ENCODE measurements at regions not wholly inside any gene's neighbourhood (a gene's known extent, or its start where the extent isn't known, plus 50 kb on each side); places are given as distances from the start of the nearest gene placed in this dataset.

DNA sequence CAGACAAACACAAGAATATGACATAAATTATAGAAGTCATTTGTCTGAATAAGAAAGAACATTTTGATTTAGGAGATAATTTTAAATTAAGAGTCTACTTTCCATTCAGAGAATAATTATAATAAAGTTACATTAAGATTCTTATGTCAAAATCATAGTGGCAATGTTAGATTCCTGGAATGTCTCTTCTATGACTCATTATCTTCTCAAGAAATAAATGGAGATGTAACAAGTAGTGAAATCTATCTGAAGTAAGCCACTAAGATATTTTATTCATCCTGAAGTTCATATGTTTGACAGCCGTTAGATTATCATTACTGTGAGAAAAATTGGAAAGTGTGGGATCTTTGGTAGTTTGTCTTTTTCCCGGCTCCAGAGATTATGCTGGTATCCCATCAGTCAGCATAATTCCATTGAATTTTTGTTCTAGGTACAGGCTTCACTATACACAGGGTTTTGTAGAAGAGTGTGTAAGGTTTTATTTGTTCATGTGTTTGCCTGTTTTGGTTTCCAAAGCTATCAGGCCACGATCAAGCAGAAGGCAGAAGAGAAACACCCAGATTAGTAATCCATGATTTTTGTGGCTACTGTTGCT, 1246.6 kb upstream of the LRRTM1 start (continued):
- TF ChIP-seq, protein P1, sequence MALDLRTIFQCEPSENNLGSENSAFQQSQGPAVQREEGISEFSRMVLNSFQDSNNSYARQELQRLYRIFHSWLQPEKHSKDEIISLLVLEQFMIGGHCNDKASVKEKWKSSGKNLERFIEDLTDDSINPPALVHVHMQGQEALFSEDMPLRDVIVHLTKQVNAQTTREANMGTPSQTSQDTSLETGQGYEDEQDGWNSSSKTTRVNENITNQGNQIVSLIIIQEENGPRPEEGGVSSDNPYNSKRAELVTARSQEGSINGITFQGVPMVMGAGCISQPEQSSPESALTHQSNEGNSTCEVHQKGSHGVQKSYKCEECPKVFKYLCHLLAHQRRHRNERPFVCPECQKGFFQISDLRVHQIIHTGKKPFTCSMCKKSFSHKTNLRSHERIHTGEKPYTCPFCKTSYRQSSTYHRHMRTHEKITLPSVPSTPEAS (tag by site-specific recombination; IDR thresholded peaks at IDR 0.05) = no peak
- TF ChIP-seq ZNF366 (tag by site-specific recombination; conservative IDR thresholded peaks at IDR 0.05) = no peak
- TF ChIP-seq ZNF121 (tag by site-specific recombination; IDR thresholded peaks at IDR 0.05) = no peak
- TF ChIP-seq, protein P2, sequence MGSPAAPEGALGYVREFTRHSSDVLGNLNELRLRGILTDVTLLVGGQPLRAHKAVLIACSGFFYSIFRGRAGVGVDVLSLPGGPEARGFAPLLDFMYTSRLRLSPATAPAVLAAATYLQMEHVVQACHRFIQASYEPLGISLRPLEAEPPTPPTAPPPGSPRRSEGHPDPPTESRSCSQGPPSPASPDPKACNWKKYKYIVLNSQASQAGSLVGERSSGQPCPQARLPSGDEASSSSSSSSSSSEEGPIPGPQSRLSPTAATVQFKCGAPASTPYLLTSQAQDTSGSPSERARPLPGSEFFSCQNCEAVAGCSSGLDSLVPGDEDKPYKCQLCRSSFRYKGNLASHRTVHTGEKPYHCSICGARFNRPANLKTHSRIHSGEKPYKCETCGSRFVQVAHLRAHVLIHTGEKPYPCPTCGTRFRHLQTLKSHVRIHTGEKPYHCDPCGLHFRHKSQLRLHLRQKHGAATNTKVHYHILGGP (tag by site-specific recombination; IDR thresholded peaks at IDR 0.05) = no peak
- no peak for TF ChIP-seq ZNF266 (tag by site-specific recombination; IDR thresholded peaks at IDR 0.05; ENCODE audit: low read depth)
- TF ChIP-seq ZNF549 (tag by site-specific recombination; IDR thresholded peaks at IDR 0.05) = no peak
- no peak for TF ChIP-seq ZNF560 (tag by site-specific recombination; IDR thresholded peaks at IDR 0.05; ENCODE audit: borderline replicate concordance)
- no peak for TF ChIP-seq ZNF610 (tag by site-specific recombination; IDR thresholded peaks at IDR 0.05; ENCODE audit: borderline replicate concordance)
- TF ChIP-seq REPIN1 (tag by site-specific recombination; IDR thresholded peaks at IDR 0.05; ENCODE audit: low read depth) = no peak

DNA sequence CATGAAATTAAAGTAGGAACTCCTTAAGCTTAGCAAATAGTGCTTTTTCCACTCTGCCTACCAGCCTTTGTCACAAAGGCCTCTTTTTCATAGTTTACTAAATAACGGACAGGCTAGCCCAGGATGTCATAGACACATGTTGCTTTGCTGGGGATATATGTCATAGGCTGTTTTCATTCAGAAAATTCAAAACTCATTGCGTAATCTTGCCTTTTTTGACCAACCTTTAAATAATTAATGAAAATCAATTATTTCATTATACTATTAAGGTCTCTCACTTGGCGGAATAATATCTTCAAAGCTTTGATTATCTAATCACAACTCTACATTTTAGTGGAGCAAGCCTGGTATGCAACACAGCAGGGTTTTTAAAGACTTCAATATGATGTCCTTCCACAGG, 1245.7 kb upstream of the LRRTM1 start:
- Histone ChIP-seq H3K27ac (ENCODE audit: extremely low read depth, low read depth, low read length) (no peak overlapping the region), H3K4me3 (ENCODE audit: low read depth, low read length) (no peak overlapping the region), H3K36me3 (ENCODE audit: control insufficient read depth in 2 of 2, insufficient read depth in 1 of 2, low read length in 2 of 2) (no peaks in the 10 kb centered on the region), H3K9me3 (ENCODE audit: control insufficient read depth, insufficient read depth, low read depth, low read length) (no peaks in the 10 kb centered on the region), H3K4me1 (ENCODE audit: control insufficient read depth, insufficient read depth, low read length) (no peaks in the 10 kb centered on the region)
- POLR2A ChIA-PET = no interaction called here
- CTCF ChIA-PET = interaction anchor here (0.7 kb wide), 1 partner anchor 299 kb away, joined by 3 read pairs; no protein-coding TSS in a partner anchor
- TF ChIP-seq, protein P3, sequence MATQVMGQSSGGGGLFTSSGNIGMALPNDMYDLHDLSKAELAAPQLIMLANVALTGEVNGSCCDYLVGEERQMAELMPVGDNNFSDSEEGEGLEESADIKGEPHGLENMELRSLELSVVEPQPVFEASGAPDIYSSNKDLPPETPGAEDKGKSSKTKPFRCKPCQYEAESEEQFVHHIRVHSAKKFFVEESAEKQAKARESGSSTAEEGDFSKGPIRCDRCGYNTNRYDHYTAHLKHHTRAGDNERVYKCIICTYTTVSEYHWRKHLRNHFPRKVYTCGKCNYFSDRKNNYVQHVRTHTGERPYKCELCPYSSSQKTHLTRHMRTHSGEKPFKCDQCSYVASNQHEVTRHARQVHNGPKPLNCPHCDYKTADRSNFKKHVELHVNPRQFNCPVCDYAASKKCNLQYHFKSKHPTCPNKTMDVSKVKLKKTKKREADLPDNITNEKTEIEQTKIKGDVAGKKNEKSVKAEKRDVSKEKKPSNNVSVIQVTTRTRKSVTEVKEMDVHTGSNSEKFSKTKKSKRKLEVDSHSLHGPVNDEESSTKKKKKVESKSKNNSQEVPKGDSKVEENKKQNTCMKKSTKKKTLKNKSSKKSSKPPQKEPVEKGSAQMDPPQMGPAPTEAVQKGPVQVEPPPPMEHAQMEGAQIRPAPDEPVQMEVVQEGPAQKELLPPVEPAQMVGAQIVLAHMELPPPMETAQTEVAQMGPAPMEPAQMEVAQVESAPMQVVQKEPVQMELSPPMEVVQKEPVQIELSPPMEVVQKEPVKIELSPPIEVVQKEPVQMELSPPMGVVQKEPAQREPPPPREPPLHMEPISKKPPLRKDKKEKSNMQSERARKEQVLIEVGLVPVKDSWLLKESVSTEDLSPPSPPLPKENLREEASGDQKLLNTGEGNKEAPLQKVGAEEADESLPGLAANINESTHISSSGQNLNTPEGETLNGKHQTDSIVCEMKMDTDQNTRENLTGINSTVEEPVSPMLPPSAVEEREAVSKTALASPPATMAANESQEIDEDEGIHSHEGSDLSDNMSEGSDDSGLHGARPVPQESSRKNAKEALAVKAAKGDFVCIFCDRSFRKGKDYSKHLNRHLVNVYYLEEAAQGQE (tag by site-specific recombination; IDR thresholded peaks at IDR 0.05) = no peak
- TF ChIP-seq ZNF664 (tag by site-specific recombination; IDR thresholded peaks at IDR 0.05) = no peak
- no peak for TF ChIP-seq ZNF239 (tag by site-specific recombination; IDR thresholded peaks at IDR 0.05)
- TF ChIP-seq ZNF621 (tag by site-specific recombination; IDR thresholded peaks at IDR 0.05) = no peak
- no peak for TF ChIP-seq ZNF37A (tag by site-specific recombination; IDR thresholded peaks at IDR 0.05)
- TF ChIP-seq, protein P4, sequence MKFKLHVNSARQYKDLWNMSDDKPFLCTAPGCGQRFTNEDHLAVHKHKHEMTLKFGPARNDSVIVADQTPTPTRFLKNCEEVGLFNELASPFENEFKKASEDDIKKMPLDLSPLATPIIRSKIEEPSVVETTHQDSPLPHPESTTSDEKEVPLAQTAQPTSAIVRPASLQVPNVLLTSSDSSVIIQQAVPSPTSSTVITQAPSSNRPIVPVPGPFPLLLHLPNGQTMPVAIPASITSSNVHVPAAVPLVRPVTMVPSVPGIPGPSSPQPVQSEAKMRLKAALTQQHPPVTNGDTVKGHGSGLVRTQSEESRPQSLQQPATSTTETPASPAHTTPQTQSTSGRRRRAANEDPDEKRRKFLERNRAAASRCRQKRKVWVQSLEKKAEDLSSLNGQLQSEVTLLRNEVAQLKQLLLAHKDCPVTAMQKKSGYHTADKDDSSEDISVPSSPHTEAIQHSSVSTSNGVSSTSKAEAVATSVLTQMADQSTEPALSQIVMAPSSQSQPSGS (tag by site-specific recombination; IDR thresholded peaks at IDR 0.05; ENCODE audit: low read depth) = no peak
- TF ChIP-seq BCL11A (tag by site-specific recombination; IDR thresholded peaks at IDR 0.05; ENCODE audit: low read depth) = no peak
- no peak for TF ChIP-seq ZEB2 (tag by site-specific recombination; IDR thresholded peaks at IDR 0.05)
- no peak for TF ChIP-seq KLF7 (tag by site-specific recombination; IDR thresholded peaks at IDR 0.05; ENCODE audit: borderline replicate concordance)
- no peak for TF ChIP-seq ZNF701 (tag by site-specific recombination; IDR thresholded peaks at IDR 0.05)
- no peak for TF ChIP-seq ZNF416 (tag by site-specific recombination; IDR thresholded peaks at IDR 0.05)
- TF ChIP-seq, protein P5, sequence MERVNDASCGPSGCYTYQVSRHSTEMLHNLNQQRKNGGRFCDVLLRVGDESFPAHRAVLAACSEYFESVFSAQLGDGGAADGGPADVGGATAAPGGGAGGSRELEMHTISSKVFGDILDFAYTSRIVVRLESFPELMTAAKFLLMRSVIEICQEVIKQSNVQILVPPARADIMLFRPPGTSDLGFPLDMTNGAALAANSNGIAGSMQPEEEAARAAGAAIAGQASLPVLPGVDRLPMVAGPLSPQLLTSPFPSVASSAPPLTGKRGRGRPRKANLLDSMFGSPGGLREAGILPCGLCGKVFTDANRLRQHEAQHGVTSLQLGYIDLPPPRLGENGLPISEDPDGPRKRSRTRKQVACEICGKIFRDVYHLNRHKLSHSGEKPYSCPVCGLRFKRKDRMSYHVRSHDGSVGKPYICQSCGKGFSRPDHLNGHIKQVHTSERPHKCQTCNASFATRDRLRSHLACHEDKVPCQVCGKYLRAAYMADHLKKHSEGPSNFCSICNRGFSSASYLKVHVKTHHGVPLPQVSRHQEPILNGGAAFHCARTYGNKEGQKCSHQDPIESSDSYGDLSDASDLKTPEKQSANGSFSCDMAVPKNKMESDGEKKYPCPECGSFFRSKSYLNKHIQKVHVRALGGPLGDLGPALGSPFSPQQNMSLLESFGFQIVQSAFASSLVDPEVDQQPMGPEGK (tag by site-specific recombination; IDR thresholded peaks at IDR 0.05) = no peak

Data from HEK293 (cell line).